NOMO-1 treated with DMSO at 0.1 percent for 48 hours (cell line): ENCODE measurements at regions not wholly inside any gene's neighbourhood (a gene's known extent, or its start where the extent isn't known, plus 50 kb on each side); places are given as distances from the start of the nearest gene placed in this dataset.

Experiments used
- DNase-seq: peaks from one replicate; lab custom pipeline; 2025; ENCODE audit not compliant: unreplicated experiment; lab: John Stamatoyannopoulos, UW

GRCh38 chr6:139823099-139823807 is 448.8 kb upstream of the CITED2 start:
- DNase-seq = no peak

GRCh38 chr6:139821676-139822223 is 447.3 kb upstream of the CITED2 start:
- no peak for DNase-seq

GRCh38 chr6:139820210-139820609 is 445.8 kb upstream of the CITED2 start:
- no peak for DNase-seq

- no peak for DNase-seq
These were observed 445.3 kb upstream of the CITED2 start for GRCh38 chr6:139819776-139820175.

GRCh38 chr6:139812939-139813338 is 438.5 kb upstream of the CITED2 start:
- no peak for DNase-seq

GRCh38 chr6:139801571-139802321 is 427.3 kb upstream of the CITED2 start:
- no peak for DNase-seq

- DNase-seq = peak; percentile 52
These were observed 426.4 kb upstream of the CITED2 start for GRCh38 chr6:139800837-139801236.

GRCh38 chr6:139790527-139790926 is 416.1 kb upstream of the CITED2 start:
- no peak for DNase-seq

- DNase-seq = no peak
These were observed 409.8 kb upstream of the CITED2 start for GRCh38 chr6:139784222-139784769.

- no peak for DNase-seq
These were observed 405.7 kb upstream of the CITED2 start for GRCh38 chr6:139779988-139780774.

- no peak for DNase-seq
These were observed 404.2 kb upstream of the CITED2 start for GRCh38 chr6:139778688-139779087.

- no peak for DNase-seq
These were observed 403.7 kb upstream of the CITED2 start for GRCh38 chr6:139778106-139778505.

- DNase-seq = no peak
These were observed 402.9 kb upstream of the CITED2 start for GRCh38 chr6:139777202-139777970.

- no peak for DNase-seq
These were observed 401.6 kb upstream of the CITED2 start for GRCh38 chr6:139776041-139776440.

GRCh38 chr6:139768196-139768595 is 393.7 kb upstream of the CITED2 start:
- DNase-seq = no peak

- no peak for DNase-seq
These were observed 392.3 kb upstream of the CITED2 start for GRCh38 chr6:139766796-139767195.

GRCh38 chr6:139765825-139766285 is 391.4 kb upstream of the CITED2 start:
- DNase-seq = peak; percentile 15

- peak; percentile 86 for DNase-seq
These were observed 390.1 kb upstream of the CITED2 start for GRCh38 chr6:139764498-139764986.

- peak; percentile 24 for DNase-seq
These were observed 389.2 kb upstream of the CITED2 start for GRCh38 chr6:139763468-139764210.
